Hepatocyte (in vitro differentiated cells): ENCODE measurements at regions not wholly inside any gene's neighbourhood (a gene's known extent, or its start where the extent isn't known, plus 50 kb on each side); places are given as distances from the start of the nearest gene placed in this dataset.

Experiments used
- CTCF ChIP-seq: fragments of 200-600 bp; sonication (generic); IDR thresholded peaks from 2 replicates; pipeline ENCODE4 v1.5.1; 2016; ENCODE audit warnings: antibody characterized with exemption, mild to moderate bottlenecking; ENCODE audit not compliant: poor library complexity
- EZH2phosphoT487 ChIP-seq: fragments of 200-600 bp; sonication (generic); IDR thresholded peaks from one replicate; pipeline ENCODE4 v1.6.1; 2018; ENCODE audit warnings: antibody characterized with exemption, mild to moderate bottlenecking, low read depth, moderate library complexity; ENCODE audit not compliant: unreplicated experiment, severe bottlenecking

- TF ChIP-seq CTCF (no peak), EZH2phosphoT487 (no peak)
Measured at GRCh38 chr3:87796137-87796842, 262.5 kb downstream of the CGGBP1 start.
